SK-N-SH treated with all-trans-retinoic acid at 6 μM for 48 hours (cell line): ENCODE measurements at regions not wholly inside any gene's neighbourhood (a gene's known extent, or its start where the extent isn't known, plus 50 kb on each side); places are given as distances from the start of the nearest gene placed in this dataset.

Experiments
- ARNTL ChIP-seq: fragments of 450-650 bp; formaldehyde crosslinking; IDR thresholded peaks from 2 replicates; pipeline ENCODE4 v1.5.0; 2020; ENCODE audit warnings: low read depth, mild to moderate bottlenecking, moderate library complexity, borderline replicate concordance
- BACH2 ChIP-seq: fragments of 250-450 bp; sonication (Bioruptor Pico); IDR thresholded peaks from 2 replicates; pipeline ENCODE4 v1.9.0; 2021; ENCODE audit warnings: mild to moderate bottlenecking, borderline replicate concordance
- GLIS3 ChIP-seq: fragments of 250-450 bp; sonication (Bioruptor Pico); IDR thresholded peaks from 2 replicates; pipeline ENCODE4 v1.5.0; 2020; ENCODE audit warnings: mild to moderate bottlenecking, moderate library complexity
- RARB ChIP-seq: fragments of 250-450 bp; sonication (Bioruptor Pico); IDR thresholded peaks from 2 replicates; pipeline ENCODE4 v1.8.0; 2021; ENCODE audit warnings: mild to moderate bottlenecking, moderate library complexity
- ZC3H10 ChIP-seq: fragments of 250-450 bp; sonication (Bioruptor Pico); IDR thresholded peaks from 2 replicates; pipeline ENCODE4 v1.5.1; 2021; ENCODE audit warnings: mild to moderate bottlenecking, moderate library complexity
- ZFP3 ChIP-seq: fragments of 250-450 bp; sonication (Bioruptor Pico); IDR thresholded peaks from 2 replicates; pipeline ENCODE4 v1.5.0; 2020; ENCODE audit warnings: mild to moderate bottlenecking, moderate library complexity
- ZFP30 ChIP-seq: fragments of 450-650 bp; formaldehyde crosslinking; IDR thresholded peaks from 2 replicates; pipeline ENCODE4 v1.5.0; 2022; ENCODE audit warnings: mild to moderate bottlenecking, moderate library complexity
- ZNF565 ChIP-seq: fragments of 450-650 bp; formaldehyde crosslinking; conservative IDR thresholded peaks from 2 replicates; pipeline ENCODE4 v1.5.0; 2020; ENCODE audit warnings: low read depth, mild to moderate bottlenecking, moderate library complexity
- ZNF70 ChIP-seq: fragments of 450-650 bp; formaldehyde crosslinking; IDR thresholded peaks from 2 replicates; pipeline ENCODE4 v1.5.0; 2020; ENCODE audit warnings: mild to moderate bottlenecking, moderate library complexity
- ZNF8 ChIP-seq: fragments of 450-650 bp; formaldehyde crosslinking; IDR thresholded peaks from 2 replicates; pipeline ENCODE4 v1.5.0; 2020; ENCODE audit warnings: mild to moderate bottlenecking, moderate library complexity
- TF ChIP-seq, protein P1 (sequence below): fragments of 250-450 bp; sonication (Bioruptor Pico); IDR thresholded peaks from 2 replicates; pipeline ENCODE4 v1.5.1; 2020; ENCODE audit warnings: low read depth, mild to moderate bottlenecking, moderate library complexity
- TF ChIP-seq, protein P2 (sequence below): fragments of 250-450 bp; sonication (Bioruptor Pico); IDR thresholded peaks from 2 replicates; pipeline ENCODE4 v1.5.1; 2021; ENCODE audit warnings: mild to moderate bottlenecking, moderate library complexity
- TF ChIP-seq, protein P3 (sequence below): fragments of 250-450 bp; sonication (Bioruptor Pico); IDR thresholded peaks from 2 replicates; pipeline ENCODE4 v1.8.0; 2020; ENCODE audit warnings: mild to moderate bottlenecking, moderate library complexity, borderline replicate concordance

DNA sequence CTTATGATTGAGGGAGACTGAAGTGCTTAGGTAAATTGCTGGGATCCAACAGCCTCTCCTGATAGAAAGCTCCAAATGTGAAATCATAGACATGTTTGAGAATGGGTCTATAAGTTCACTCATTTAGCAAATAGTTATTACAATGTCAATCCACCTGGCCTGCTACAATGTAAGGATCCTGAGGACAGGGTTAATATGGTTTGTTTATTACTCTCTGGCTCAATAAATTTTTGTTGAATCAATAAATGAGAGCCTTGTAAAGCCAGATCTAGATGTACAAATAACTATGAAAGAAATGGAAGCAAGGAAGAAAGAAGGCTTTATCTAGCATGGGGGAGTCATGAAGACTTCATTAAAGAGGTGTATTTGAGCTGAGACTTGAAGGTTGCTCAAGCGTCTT lies 165.6 kb upstream of the IGF1 start:
- TF ChIP-seq ZNF565 (CRISPR knock-in tag) (no peak), ZNF70 (CRISPR knock-in tag) (no peak), ZC3H10 (CRISPR knock-in tag) (no peak), ARNTL (CRISPR knock-in tag) (no peak), ZNF8 (CRISPR knock-in tag) (no peak), RARB (CRISPR knock-in tag) (no peak), GLIS3 (no peak), BACH2 (CRISPR knock-in tag) (no peak), ZFP30 (CRISPR knock-in tag) (no peak), ZFP3 (CRISPR knock-in tag) (no peak)
- TF ChIP-seq, protein P1, sequence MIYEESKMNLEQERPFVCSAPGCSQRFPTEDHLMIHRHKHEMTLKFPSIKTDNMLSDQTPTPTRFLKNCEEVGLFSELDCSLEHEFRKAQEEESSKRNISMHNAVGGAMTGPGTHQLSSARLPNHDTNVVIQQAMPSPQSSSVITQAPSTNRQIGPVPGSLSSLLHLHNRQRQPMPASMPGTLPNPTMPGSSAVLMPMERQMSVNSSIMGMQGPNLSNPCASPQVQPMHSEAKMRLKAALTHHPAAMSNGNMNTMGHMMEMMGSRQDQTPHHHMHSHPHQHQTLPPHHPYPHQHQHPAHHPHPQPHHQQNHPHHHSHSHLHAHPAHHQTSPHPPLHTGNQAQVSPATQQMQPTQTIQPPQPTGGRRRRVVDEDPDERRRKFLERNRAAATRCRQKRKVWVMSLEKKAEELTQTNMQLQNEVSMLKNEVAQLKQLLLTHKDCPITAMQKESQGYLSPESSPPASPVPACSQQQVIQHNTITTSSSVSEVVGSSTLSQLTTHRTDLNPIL: no peak
- TF ChIP-seq, protein P2, sequence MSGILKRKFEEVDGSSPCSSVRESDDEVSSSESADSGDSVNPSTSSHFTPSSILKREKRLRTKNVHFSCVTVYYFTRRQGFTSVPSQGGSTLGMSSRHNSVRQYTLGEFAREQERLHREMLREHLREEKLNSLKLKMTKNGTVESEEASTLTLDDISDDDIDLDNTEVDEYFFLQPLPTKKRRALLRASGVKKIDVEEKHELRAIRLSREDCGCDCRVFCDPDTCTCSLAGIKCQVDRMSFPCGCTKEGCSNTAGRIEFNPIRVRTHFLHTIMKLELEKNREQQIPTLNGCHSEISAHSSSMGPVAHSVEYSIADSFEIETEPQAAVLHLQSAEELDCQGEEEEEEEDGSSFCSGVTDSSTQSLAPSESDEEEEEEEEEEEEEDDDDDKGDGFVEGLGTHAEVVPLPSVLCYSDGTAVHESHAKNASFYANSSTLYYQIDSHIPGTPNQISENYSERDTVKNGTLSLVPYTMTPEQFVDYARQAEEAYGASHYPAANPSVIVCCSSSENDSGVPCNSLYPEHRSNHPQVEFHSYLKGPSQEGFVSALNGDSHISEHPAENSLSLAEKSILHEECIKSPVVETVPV (CRISPR knock-in tag): no peak
- TF ChIP-seq, protein P3, sequence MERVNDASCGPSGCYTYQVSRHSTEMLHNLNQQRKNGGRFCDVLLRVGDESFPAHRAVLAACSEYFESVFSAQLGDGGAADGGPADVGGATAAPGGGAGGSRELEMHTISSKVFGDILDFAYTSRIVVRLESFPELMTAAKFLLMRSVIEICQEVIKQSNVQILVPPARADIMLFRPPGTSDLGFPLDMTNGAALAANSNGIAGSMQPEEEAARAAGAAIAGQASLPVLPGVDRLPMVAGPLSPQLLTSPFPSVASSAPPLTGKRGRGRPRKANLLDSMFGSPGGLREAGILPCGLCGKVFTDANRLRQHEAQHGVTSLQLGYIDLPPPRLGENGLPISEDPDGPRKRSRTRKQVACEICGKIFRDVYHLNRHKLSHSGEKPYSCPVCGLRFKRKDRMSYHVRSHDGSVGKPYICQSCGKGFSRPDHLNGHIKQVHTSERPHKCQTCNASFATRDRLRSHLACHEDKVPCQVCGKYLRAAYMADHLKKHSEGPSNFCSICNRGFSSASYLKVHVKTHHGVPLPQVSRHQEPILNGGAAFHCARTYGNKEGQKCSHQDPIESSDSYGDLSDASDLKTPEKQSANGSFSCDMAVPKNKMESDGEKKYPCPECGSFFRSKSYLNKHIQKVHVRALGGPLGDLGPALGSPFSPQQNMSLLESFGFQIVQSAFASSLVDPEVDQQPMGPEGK (CRISPR knock-in tag): no peak
